K562 (cell line): ENCODE measurements at regions not wholly inside any gene's neighbourhood (a gene's known extent, or its start where the extent isn't known, plus 50 kb on each side); places are given as distances from the start of the nearest gene placed in this dataset.

Experiments
- ATAC-seq: fragments of 200-7000 bp; cut with Tn5 transposase; 3 replicates; pipeline ENCODE4 v1.9.1; 2020; ENCODE audit warnings: moderate library complexity
- BruUV-seq: library from RNA; stranded (reverse); fragments of 400-500 nt; replicated peaks from 2 replicates; lab custom pipeline; 2021; lab: Mats Ljungman, UMichigan
- CTCF ChIA-PET: fragments of 300-600 bp; formaldehyde crosslinking; extraction: SDS; loops from one replicate; lab custom pipeline; 2021; ENCODE audit warnings: low intra/inter-chr PET ratio; lab: Yijun Ruan, JAX
- POLR2A ChIA-PET: fragments of 300-600, 350-650 bp; sonication (Branson Sonifier 250); formaldehyde crosslinking; extraction: SDS; loops from one replicate; lab custom pipeline; 2021; ENCODE audit warnings: antibody characterized with exemption, inconsistent platforms; lab: Yijun Ruan, JAX
- DNase-seq, 4 experiments: peaks; one replicate each; pipeline versions ENCODE4 v3.0.0 to v3.0.0-alpha.2; 2011 to 2018; ENCODE audit warnings: low spot score in 3 of 4, mixed read lengths in 3 of 4; ENCODE audit errors: extremely low read depth in 1 of 4
- FAIRE-seq: peaks from 2 replicates; lab custom pipeline; 2011; peaks lifted over from hg19 to GRCh38; lab: Jason Lieb, UNC
- H2AFZ ChIP-seq: 2 replicates; pipeline ENCODE4 v1.6.0; 2011; ENCODE audit warnings: low read depth, low read length, control low read depth, inconsistent platforms
- H3K27ac ChIP-seq: fragments of 200-600 bp; 3 replicates; pipeline ENCODE4 v1.8.0; 2011; ENCODE audit warnings: low read depth, mild to moderate bottlenecking, control low read depth, inconsistent platforms, low read length, moderate library complexity, mixed read lengths; ENCODE audit errors: extremely low read depth
- H3K27me3 ChIP-seq, 2 experiments: fragments of 300-600 bp in 1 of 2; 2 replicates in 1 of 2; 3 replicates in 1 of 2; pipeline versions ENCODE4 v1.6.0 to v1.8.0; 2011; ENCODE audit warnings: inconsistent platforms in 2 of 2, low read length in 2 of 2, mild to moderate bottlenecking in 1 of 2, mixed read lengths in 1 of 2, moderate library complexity in 1 of 2; ENCODE audit not compliant: control insufficient read depth in 2 of 2, insufficient read depth in 2 of 2
- H3K36me3 ChIP-seq: fragments of 300-600 bp; 3 replicates; pipeline ENCODE4 v1.8.0; 2011; ENCODE audit warnings: mild to moderate bottlenecking, low read length, inconsistent platforms; ENCODE audit not compliant: control insufficient read depth, insufficient read depth
- H3K4me1 ChIP-seq, 2 experiments: fragments of 200-600 bp in 1 of 2; replicated peaks in 1 of 2; 2 replicates in 1 of 2; 3 replicates in 1 of 2; pipeline versions ENCODE4 v1.5.1 to v1.8.0; 2011; ENCODE audit warnings: inconsistent platforms in 2 of 2, low read length in 2 of 2, mild to moderate bottlenecking in 1 of 2, mixed read lengths in 1 of 2, moderate library complexity in 1 of 2; ENCODE audit not compliant: control insufficient read depth in 2 of 2, insufficient read depth in 2 of 2
- H3K4me2 ChIP-seq: 2 replicates; pipeline ENCODE4 v1.6.1; 2011; ENCODE audit warnings: low read length, control low read depth, inconsistent platforms, mixed read lengths; ENCODE audit not compliant: insufficient read depth
- H3K4me3 ChIP-seq: fragments of 200-600 bp; sonication (generic), shearing (Covaris generic); 2 replicates; pipeline ENCODE4 v1.5.1; 2016; ENCODE audit warnings: control low read depth, inconsistent platforms
- H3K79me2 ChIP-seq: fragments of 200-600 bp; 3 replicates; pipeline ENCODE4 v1.8.0; 2011; ENCODE audit warnings: low read length, inconsistent platforms; ENCODE audit not compliant: control insufficient read depth, insufficient read depth
- H3K9ac ChIP-seq, 2 experiments: 2 replicates each; pipeline versions ENCODE4 v1.6.0 to v1.6.1; 2011; ENCODE audit warnings: low read depth in 2 of 2, low read length in 2 of 2, control low read depth in 1 of 2, inconsistent platforms in 1 of 2, mild to moderate bottlenecking in 1 of 2, mixed read lengths in 1 of 2; ENCODE audit not compliant: insufficient read depth in 1 of 2
- H3K9me1 ChIP-seq: one replicate; pipeline ENCODE4 v1.6.0; 2011; ENCODE audit warnings: inconsistent platforms, mild to moderate bottlenecking, low read length, moderate library complexity; ENCODE audit not compliant: control insufficient read depth, insufficient read depth
- H3K9me3 ChIP-seq: replicated peaks from 2 replicates; pipeline ENCODE4 v1.5.1; 2011; ENCODE audit warnings: low read depth, low read length, inconsistent platforms; ENCODE audit not compliant: control insufficient read depth, insufficient read depth
- H4K20me1 ChIP-seq: replicated peaks from 2 replicates; pipeline ENCODE4 v1.6.1; 2011; ENCODE audit warnings: low read length, inconsistent platforms, mixed read lengths; ENCODE audit not compliant: control insufficient read depth, insufficient read depth
- ARID4B ChIP-seq: sonication (generic); formaldehyde crosslinking; IDR thresholded peaks from 2 replicates; pipeline ENCODE4 v1.8.0; 2022; ENCODE audit warnings: mild to moderate bottlenecking, missing genetic modification reagents
- BMI1 ChIP-seq: fragments of 150-350 bp; IDR thresholded peaks from 2 replicates; pipeline ENCODE4 v1.6.1; 2014; ENCODE audit warnings: low read length
- DACH1 ChIP-seq: fragments of 450-650 bp; IDR thresholded peaks from 2 replicates; pipeline ENCODE4 v1.6.1; 2018; ENCODE audit not compliant: partially characterized antibody
- ELK1 ChIP-seq: sonication (generic); formaldehyde crosslinking; IDR thresholded peaks from 2 replicates; pipeline ENCODE4 v1.8.1; 2022; ENCODE audit warnings: missing genetic modification reagents
- FOS ChIP-seq: IDR thresholded peaks from 3 replicates; pipeline ENCODE4 v1.6.1; 2011; ENCODE audit not compliant: insufficient read length; ENCODE audit errors: extremely low read depth
- FOXA1 ChIP-seq: fragments of 450-650 bp; IDR thresholded peaks from 2 replicates; pipeline ENCODE4 v1.6.1; 2016; ENCODE audit warnings: mild to moderate bottlenecking, borderline replicate concordance
- FOXJ3 ChIP-seq: sonication (generic); formaldehyde crosslinking; IDR thresholded peaks from 2 replicates; pipeline ENCODE4 v1.4.0; 2020; ENCODE audit warnings: mild to moderate bottlenecking, missing genetic modification reagents
- MLX ChIP-seq, 2 experiments: fragments of 450-650 bp in 1 of 2; sonication (generic) in 1 of 2; formaldehyde crosslinking; conservative IDR thresholded peaks; 2 replicates each; pipeline versions ENCODE4 v1.4.0 to v1.8.1; 2020 to 2022; ENCODE audit warnings: mild to moderate bottlenecking in 1 of 2, missing genetic modification reagents in 1 of 2
- MTA2 ChIP-seq: fragments of 450-650 bp; IDR thresholded peaks from 2 replicates; pipeline ENCODE4 v1.6.1; 2016; ENCODE audit warnings: low read depth
- PBX2 ChIP-seq, 2 experiments: IDR thresholded peaks in 1 of 2; conservative IDR thresholded peaks in 1 of 2; 2 replicates each; pipeline ENCODE4 v1.6.1; 2016; ENCODE audit warnings: low read depth in 2 of 2, mild to moderate bottlenecking in 1 of 2, missing compliant biosample characterization in 1 of 2, missing genetic modification characterization in 1 of 2, moderate library complexity in 1 of 2
- POLR3G ChIP-seq: IDR thresholded peaks from 2 replicates; pipeline ENCODE4 v1.6.1; 2011; ENCODE audit not compliant: insufficient read length, insufficient replicate concordance; ENCODE audit errors: extremely low read depth
- U2AF1 ChIP-seq: fragments of 200-400 bp; formaldehyde crosslinking; optimal IDR thresholded peaks from 2 replicates; pipeline ENCODE3; 2017; ENCODE audit warnings: mild to moderate bottlenecking, low read depth, low read length, moderate library complexity
- ZKSCAN1 ChIP-seq: fragments of 150-350 bp; IDR thresholded peaks from 2 replicates; pipeline ENCODE4 v1.6.1; 2016; ENCODE audit warnings: low read depth, low read length
- ZNF274 ChIP-seq: IDR thresholded peaks from 2 replicates; pipeline ENCODE4 v1.6.1; 2011; ENCODE audit warnings: low read depth, mild to moderate bottlenecking, low read length, moderate library complexity, borderline replicate concordance
- WGBS: fragments of 100-300 bp; shearing (Covaris generic); methylation state at CpG from one replicate; pipeline ENCODE4 v1.1.6; 2016; ENCODE audit warnings: low coverage, mixed read lengths; ENCODE audit not compliant: insufficient coverage; ENCODE audit errors: missing lambda C conversion rate; 5-methylcytosine and 5-hydroxymethylcytosine counted together
- in situ Hi-C: fragments of 300-500 bp; cut with MboI; formaldehyde crosslinking; loops from 4 replicates; pipeline ENCODE4 v1.15.0; 2018; ENCODE audit warnings: inconsistent platforms, mixed read lengths
- intact Hi-C: fragments of 100-400 bp; cut with micrococcal nuclease; formaldehyde crosslinking; loops from 2 replicates; pipeline ENCODE4 v1.14.2; 2022

- intact Hi-C loops: loop anchor here (5.0 kb wide), 1 partner anchor 120 kb away; no protein-coding TSS in a partner anchor
- Histone ChIP-seq H4K20me1 (no peaks in the 10 kb centered on the region), H3K27me3 (no peaks in the 10 kb centered on the region), H3K36me3 (peaks cover 29% of the 10 kb centered on the region), H2AFZ (no peak overlapping the region), H3K9me1 (no peaks in the 10 kb centered on the region), H3K79me2 (peaks cover 39% of the 10 kb centered on the region), H3K27ac (peak overlapping the region; percentile 90; the same call in 1 of the 3 replicates), H3K4me3 (no peak overlapping the region), H3K4me1 (peaks cover 16 to 39% of the 10 kb centered on the region in 2 experiments), H3K4me2 (peak overlapping the region; percentile 17; the same call in 1 of the 2 replicates), H3K9me3 (no peaks in the 10 kb centered on the region), H3K9ac (no peak overlapping the region)
- peak; percentile 33 to 74 (median 58) for DNase-seq
- no TSS peak for BruUV-seq
- FAIRE-seq: no peak
- 62% methylated on average over 2 of the region's 2 CpGs for whole genome bisulfite sequencing
- in situ Hi-C loops: no loop called here
- peak; percentile 36 for ATAC-seq
- POLR2A ChIA-PET: interaction anchor here (0.7 to 1.3 kb wide), 3 partner anchors 10 to 102 kb away, joined by 3 to 5 read pairs (median 3); no protein-coding TSS in a partner anchor
- CTCF ChIA-PET: no interaction called here
- TF ChIP-seq ZNF274: no peak
- no peak for TF ChIP-seq MLX (CRISPR knock-in tag; conservative IDR thresholded peaks at IDR 0.05)
- TF ChIP-seq ZKSCAN1: no peak
- TF ChIP-seq ELK1 (CRISPR knock-in tag): no peak
- no peak for TF ChIP-seq U2AF1
- peak; percentile 66 for TF ChIP-seq FOS
- TF ChIP-seq ARID4B (CRISPR knock-in tag): no peak
- no peak for TF ChIP-seq FOXA1
- TF ChIP-seq PBX2 (CRISPR knock-in tag; IDR thresholded peaks at IDR 0.05; ENCODE audit: low read depth): no peak
- TF ChIP-seq PBX2 (tag; conservative IDR thresholded peaks at IDR 0.05; ENCODE audit: low read depth): peak; percentile 88
- no peak for TF ChIP-seq BMI1
- TF ChIP-seq POLR3G: no peak
- no peak for TF ChIP-seq DACH1
- no peak for TF ChIP-seq FOXJ3 (CRISPR knock-in tag)
- no peak for TF ChIP-seq MTA2
Observed at GRCh38 chr12:127162307-127162706, 1104.7 kb upstream of the TMEM132C start.
